Keratinocyte (primary cell): ENCODE measurements at regions not wholly inside any gene's neighbourhood (a gene's known extent, or its start where the extent isn't known, plus 50 kb on each side); places are given as distances from the start of the nearest gene placed in this dataset.
"Not testable (repeated sequence)": the region's sequence is repeated elsewhere in the genome, so short reads cannot be mapped to it uniquely, and the experiment has no call there.

Experiments used
- DNase-seq: peaks from one replicate; pipeline ENCODE4 v3.0.0-alpha.2; 2011; ENCODE audit warnings: low read depth, missing footprints, low spot score
- FAIRE-seq: peaks from 2 replicates; lab custom pipeline; 2011; peaks lifted over from hg19 to GRCh38; lab: Jason Lieb, UNC
- H2AFZ ChIP-seq: 2 replicates; pipeline ENCODE4 v1.6.0; 2012; ENCODE audit warnings: low read length, control low read depth, inconsistent platforms; ENCODE audit not compliant: control insufficient read depth
- H3K27ac ChIP-seq: 2 replicates; pipeline ENCODE4 v1.5.1; 2011; ENCODE audit warnings: low read length; ENCODE audit not compliant: control insufficient read depth, insufficient read depth
- H3K27me3 ChIP-seq: 3 replicates; pipeline ENCODE4 v1.6.0; 2011; ENCODE audit warnings: low read length; ENCODE audit not compliant: control insufficient read depth, insufficient read depth; ENCODE audit errors: extremely low read depth
- H3K36me3 ChIP-seq, 2 experiments: 2 replicates in 1 of 2; 3 replicates in 1 of 2; pipeline ENCODE4 v1.5.1; 2011; ENCODE audit warnings: low read length in 2 of 2, mild to moderate bottlenecking in 1 of 2; ENCODE audit not compliant: control insufficient read depth in 2 of 2, insufficient read depth in 2 of 2; ENCODE audit errors: extremely low read depth in 1 of 2
- H3K4me1 ChIP-seq: 3 replicates; pipeline ENCODE4 v1.5.1; 2011; ENCODE audit warnings: low read length; ENCODE audit not compliant: control insufficient read depth, insufficient read depth; ENCODE audit errors: extremely low read depth
- H3K4me2 ChIP-seq: 3 replicates; pipeline ENCODE4 v1.6.0; 2011; ENCODE audit warnings: low read depth, low read length; ENCODE audit not compliant: control insufficient read depth, insufficient read depth; ENCODE audit errors: extremely low read depth
- H3K4me3 ChIP-seq, 3 experiments: fragments of 200-600 bp in 1 of 3; sonication (generic) in 1 of 3; 2 replicates in 2 of 3; 3 replicates in 1 of 3; pipeline ENCODE4 v1.5.1; 2011 to 2016; ENCODE audit warnings: low read length in 3 of 3, mild to moderate bottlenecking in 3 of 3, control low read depth in 2 of 3, inconsistent platforms in 1 of 3, low read depth in 1 of 3, mixed read lengths in 1 of 3, mixed run types in 1 of 3, moderate library complexity in 1 of 3; ENCODE audit not compliant: control insufficient read depth in 2 of 3, insufficient read depth in 2 of 3; ENCODE audit errors: extremely low read depth in 1 of 3
- H3K79me2 ChIP-seq: 2 replicates; pipeline ENCODE4 v1.6.0; 2012; ENCODE audit warnings: low read length; ENCODE audit not compliant: control insufficient read depth, insufficient read depth
- H3K9ac ChIP-seq: 3 replicates; pipeline ENCODE4 v1.6.0; 2011; ENCODE audit warnings: low read length; ENCODE audit not compliant: control insufficient read depth, insufficient read depth; ENCODE audit errors: extremely low read depth
- H3K9me1 ChIP-seq: 3 replicates; pipeline ENCODE4 v1.6.0; 2011; ENCODE audit warnings: low read length; ENCODE audit not compliant: control insufficient read depth, insufficient read depth; ENCODE audit errors: extremely low read depth
- H3K9me3 ChIP-seq: 2 replicates; pipeline ENCODE4 v1.5.1; 2012; ENCODE audit warnings: low read depth, low read length; ENCODE audit not compliant: control insufficient read depth
- H4K20me1 ChIP-seq: 3 replicates; pipeline ENCODE4 v1.6.0; 2011; ENCODE audit warnings: low read length; ENCODE audit not compliant: control insufficient read depth, insufficient read depth; ENCODE audit errors: extremely low read depth
- CTCF ChIP-seq, 3 experiments: IDR thresholded peaks in 1 of 3; conservative IDR thresholded peaks in 1 of 3; optimal IDR thresholded peaks in 1 of 3; 2 replicates in 2 of 3; 3 replicates in 1 of 3; pipeline versions ENCODE3 to v1.5.1; 2011; ENCODE audit warnings: low read length in 3 of 3, mild to moderate bottlenecking in 3 of 3, moderate library complexity in 2 of 3, control low read depth in 1 of 3, inconsistent platforms in 1 of 3; ENCODE audit not compliant: insufficient read depth in 2 of 3; ENCODE audit errors: extremely low read depth in 1 of 3
- EZH2 ChIP-seq: IDR thresholded peaks from one replicate; pipeline ENCODE4 v1.6.1; 2012; ENCODE audit warnings: inconsistent platforms, mild to moderate bottlenecking, low read length, moderate library complexity
- dilution Hi-C: fragments of 300-500 bp; cut with MboI; formaldehyde crosslinking; loops from one replicate; pipeline ENCODE4 v1.7.0; 2020; ENCODE audit warnings: low sequenced_read_pairs; ENCODE audit not compliant: extremely low pct_ligation_motif_present

- no peak overlapping the region for H3K4me2 ChIP-seq
- H4K20me1 ChIP-seq, result no peaks in the 10 kb centered on the region
- no peaks in the 10 kb centered on the region for H3K9me1 ChIP-seq
- H3K79me2 ChIP-seq, result no peaks in the 10 kb centered on the region
- no peaks in the 10 kb centered on the region for H3K9me3 ChIP-seq
- no peak overlapping the region for H3K4me3 ChIP-seq
- H3K27ac ChIP-seq, result no peak overlapping the region
- no peak for DNase-seq
- dilution Hi-C loops, result no loop called here
- no peaks in the 10 kb centered on the region for H3K27me3 ChIP-seq
- no peaks in the 10 kb centered on the region for H3K36me3 ChIP-seq
- no peak overlapping the region for H2AFZ ChIP-seq
- TF ChIP-seq CTCF (optimal IDR thresholded peaks at IDR 0.05 in 1 of 3, IDR thresholded peaks at IDR 0.05 in 1 of 3, conservative IDR thresholded peaks at IDR 0.05 in 1 of 3; ENCODE audit: extremely low read depth in 1 of 3, insufficient read depth in 2 of 3, low read length in 3 of 3) (no peak), EZH2 (no peak)
- H3K4me1 ChIP-seq, result no peaks in the 10 kb centered on the region
- no peak for FAIRE-seq
- H3K9ac ChIP-seq, result no peak overlapping the region
These were observed 84.2 kb upstream of the RNPC3 start for GRCh38 chr1:103441342-103441741.

GRCh38 chr1:103436568-103437100 is 88.9 kb upstream of the RNPC3 start:
- H3K27ac ChIP-seq, H3K4me3 ChIP-seq, H3K4me2 ChIP-seq, H3K9me3 ChIP-seq, DNase-seq, H4K20me1 ChIP-seq, H3K79me2 ChIP-seq, FAIRE-seq, dilution Hi-C loops, H3K36me3 ChIP-seq, H3K9me1 ChIP-seq, H3K4me1 ChIP-seq, H3K9ac ChIP-seq, H2AFZ ChIP-seq, H3K27me3 ChIP-seq: not testable (repeated sequence)

DNA sequence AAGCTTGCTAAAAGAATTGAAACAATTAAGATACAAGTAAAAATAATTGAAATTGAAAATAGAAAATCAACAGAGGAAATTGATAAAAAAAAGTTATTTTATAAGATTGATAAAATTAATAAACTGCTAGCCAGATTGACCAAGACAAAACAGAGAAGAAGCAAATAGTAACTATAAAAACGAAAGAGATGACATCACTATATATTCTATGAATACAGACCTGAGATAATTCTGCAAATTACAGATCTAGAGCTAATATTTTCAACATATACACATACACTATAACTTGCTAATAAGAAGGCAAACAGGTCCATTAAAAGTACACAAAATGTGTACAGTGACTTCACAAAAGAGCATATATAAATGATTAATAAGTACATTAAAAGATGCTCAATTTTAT is 90.1 kb upstream of the RNPC3 start:
- Histone ChIP-seq H3K27ac (no peak overlapping the region), H3K79me2 (no peaks in the 10 kb centered on the region), H3K9ac (no peak overlapping the region), H3K9me3 (no peaks in the 10 kb centered on the region), H3K4me1 (no peaks in the 10 kb centered on the region), H3K36me3 (no peaks in the 10 kb centered on the region), H4K20me1 (no peaks in the 10 kb centered on the region), H3K4me2 (no peak overlapping the region), H3K9me1 (no peaks in the 10 kb centered on the region), H3K4me3 (no peak overlapping the region), H2AFZ (no peak overlapping the region), H3K27me3 (no peaks in the 10 kb centered on the region)
- TF ChIP-seq EZH2 (no peak), CTCF (optimal IDR thresholded peaks at IDR 0.05 in 1 of 3, IDR thresholded peaks at IDR 0.05 in 1 of 3, conservative IDR thresholded peaks at IDR 0.05 in 1 of 3; ENCODE audit: extremely low read depth in 1 of 3, insufficient read depth in 2 of 3, low read length in 3 of 3) (no peak)
- FAIRE-seq, result no peak
- no peak for DNase-seq
- dilution Hi-C loops, result no loop called here
